ENCODE measurements at regions not wholly inside any gene's neighbourhood (a gene's known extent, or its start where the extent isn't known, plus 50 kb on each side); places are given as distances from the start of the nearest gene placed in this dataset.

DNA sequence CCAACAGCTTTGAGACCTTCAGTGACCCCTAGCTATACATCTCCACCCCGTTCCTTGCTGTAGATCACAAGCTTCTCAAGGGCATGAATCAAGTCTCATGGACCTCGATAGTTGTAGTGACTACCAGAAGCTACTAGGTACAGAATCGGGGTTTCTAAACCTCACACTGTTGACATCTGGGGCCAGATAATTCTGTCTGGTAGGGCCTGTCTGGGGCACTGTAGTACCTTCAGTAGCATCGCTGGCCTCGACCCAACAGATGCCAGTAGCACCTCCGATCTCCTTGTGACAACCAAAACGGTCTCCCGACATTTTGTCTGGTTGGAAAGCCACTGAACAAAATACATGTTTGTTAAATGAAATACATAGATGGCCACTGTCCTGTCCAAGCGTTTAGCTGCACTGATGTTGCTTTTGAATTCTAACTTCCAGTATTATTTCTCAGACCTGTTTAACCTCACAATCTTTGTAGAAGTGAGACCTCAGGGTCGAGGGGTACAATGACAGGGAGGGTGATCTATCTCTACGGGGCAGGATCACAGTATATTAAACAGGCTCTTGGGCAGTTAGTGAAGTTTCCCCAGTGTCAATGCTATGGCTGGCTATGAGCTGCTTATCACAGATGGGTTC, 262.5 kb upstream of the IGF1R start:
- in situ Hi-C loops (cut with HindIII; ENCODE audit: low sequenced_read_pairs) = no loop called here
- DNase-seq (ENCODE audit: low read depth) = no peak
- no peak overlapping the region for H3K4me3 ChIP-seq (ENCODE audit: low read depth, low read length)
- TF ChIP-seq, protein P1, sequence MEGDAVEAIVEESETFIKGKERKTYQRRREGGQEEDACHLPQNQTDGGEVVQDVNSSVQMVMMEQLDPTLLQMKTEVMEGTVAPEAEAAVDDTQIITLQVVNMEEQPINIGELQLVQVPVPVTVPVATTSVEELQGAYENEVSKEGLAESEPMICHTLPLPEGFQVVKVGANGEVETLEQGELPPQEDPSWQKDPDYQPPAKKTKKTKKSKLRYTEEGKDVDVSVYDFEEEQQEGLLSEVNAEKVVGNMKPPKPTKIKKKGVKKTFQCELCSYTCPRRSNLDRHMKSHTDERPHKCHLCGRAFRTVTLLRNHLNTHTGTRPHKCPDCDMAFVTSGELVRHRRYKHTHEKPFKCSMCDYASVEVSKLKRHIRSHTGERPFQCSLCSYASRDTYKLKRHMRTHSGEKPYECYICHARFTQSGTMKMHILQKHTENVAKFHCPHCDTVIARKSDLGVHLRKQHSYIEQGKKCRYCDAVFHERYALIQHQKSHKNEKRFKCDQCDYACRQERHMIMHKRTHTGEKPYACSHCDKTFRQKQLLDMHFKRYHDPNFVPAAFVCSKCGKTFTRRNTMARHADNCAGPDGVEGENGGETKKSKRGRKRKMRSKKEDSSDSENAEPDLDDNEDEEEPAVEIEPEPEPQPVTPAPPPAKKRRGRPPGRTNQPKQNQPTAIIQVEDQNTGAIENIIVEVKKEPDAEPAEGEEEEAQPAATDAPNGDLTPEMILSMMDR (IDR thresholded peaks at IDR 0.05; ENCODE audit: low read depth, low read length, missing control alignments) = no peak

DNA sequence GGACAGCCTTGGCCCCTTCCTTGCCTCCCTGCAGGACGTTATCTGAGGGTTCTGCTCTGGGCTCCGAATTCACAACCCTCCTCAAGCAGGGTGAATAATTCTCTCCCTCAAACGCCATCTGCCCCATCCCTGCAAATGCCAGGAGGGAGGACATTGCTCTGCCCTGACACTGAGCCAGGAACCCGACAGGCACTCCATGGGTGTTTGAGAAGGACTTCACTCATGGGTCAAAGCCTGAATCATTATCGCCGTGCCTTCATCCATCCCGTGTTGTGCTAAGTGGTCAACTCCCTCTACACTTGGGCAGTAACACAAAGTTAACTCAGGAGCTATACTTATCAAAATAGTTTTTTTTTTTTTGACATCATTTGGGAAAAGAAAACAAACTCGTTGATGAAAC, 261.8 kb upstream of the IGF1R start:
- no peak for DNase-seq (ENCODE audit: low read depth)
- in situ Hi-C loops (cut with HindIII; ENCODE audit: low sequenced_read_pairs) = no loop called here
- no peak overlapping the region for H3K4me3 ChIP-seq (ENCODE audit: low read depth, low read length)
- TF ChIP-seq, protein P1 (IDR thresholded peaks at IDR 0.05; ENCODE audit: low read depth, low read length, missing control alignments) = no peak

DNA sequence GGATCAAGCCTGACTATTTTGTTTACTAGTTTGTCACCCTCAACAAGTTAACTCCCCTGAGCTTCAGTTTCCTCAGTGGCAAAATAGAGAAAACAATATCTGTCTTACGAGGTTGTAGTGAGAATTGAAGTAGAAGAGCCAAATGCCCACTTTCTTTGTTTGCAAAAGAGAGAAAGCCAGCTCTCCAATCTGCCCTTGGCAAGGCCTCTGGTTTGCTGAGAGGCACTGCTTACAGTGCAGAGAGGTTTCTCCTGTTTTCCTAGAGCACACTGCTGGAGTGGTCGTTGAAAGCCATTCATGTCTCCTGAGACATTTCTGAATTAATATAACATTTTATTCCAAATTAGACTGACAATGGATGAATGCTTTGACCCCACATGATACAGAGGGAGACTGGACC, 260.5 kb upstream of the IGF1R start:
- TF ChIP-seq, protein P1 (IDR thresholded peaks at IDR 0.05; ENCODE audit: low read depth, low read length, missing control alignments) = no peak
- no peak overlapping the region for H3K4me3 ChIP-seq (ENCODE audit: low read depth, low read length)
- no peak for DNase-seq (ENCODE audit: low read depth)
- in situ Hi-C loops (cut with HindIII; ENCODE audit: low sequenced_read_pairs) = no loop called here

- TF ChIP-seq, protein P1 (IDR thresholded peaks at IDR 0.05; ENCODE audit: low read depth, low read length, missing control alignments) = no peak
- DNase-seq (ENCODE audit: low read depth) = no peak
- in situ Hi-C loops (cut with HindIII; ENCODE audit: low sequenced_read_pairs) = no loop called here
Observed at GRCh38 chr15:98390946-98391530, 257.3 kb upstream of the IGF1R start.

DNA sequence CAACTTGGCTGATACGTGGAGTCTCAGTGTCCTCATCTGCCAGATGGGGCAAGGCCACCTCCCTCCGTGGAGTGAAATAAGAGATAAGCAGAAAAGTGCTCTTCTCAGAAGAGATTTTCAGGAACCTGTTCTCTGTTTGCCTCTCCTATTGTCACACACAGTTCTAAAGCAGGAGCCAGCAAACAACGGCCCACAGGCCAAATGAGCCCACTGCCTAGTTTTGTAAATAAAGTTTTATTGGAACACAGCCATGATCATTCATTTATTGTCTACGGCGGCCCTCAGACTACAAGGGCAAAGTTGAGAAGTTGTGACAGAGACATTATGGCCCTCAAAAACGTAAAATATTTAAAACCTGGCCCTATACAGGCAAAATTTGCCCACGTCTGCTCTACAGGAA, 256.8 kb upstream of the IGF1R start:
- DNase-seq (ENCODE audit: low read depth) = no peak
- no peak overlapping the region for H3K4me3 ChIP-seq (ENCODE audit: low read depth, low read length)
- in situ Hi-C loops (cut with HindIII; ENCODE audit: low sequenced_read_pairs) = no loop called here
- TF ChIP-seq, protein P1 (IDR thresholded peaks at IDR 0.05; ENCODE audit: low read depth, low read length, missing control alignments) = no peak

More at GRCh38 chr15:98390946-98391530, 257.3 kb upstream of the IGF1R start:
- H3K4me3 ChIP-seq (ENCODE audit: low read depth, low read length) = no peak overlapping the region

GRCh38 chr15:98393471-98393870, 254.9 kb upstream of the IGF1R start:
- TF ChIP-seq, protein P1 (IDR thresholded peaks at IDR 0.05; ENCODE audit: low read depth, low read length, missing control alignments) = no peak
- no peak for DNase-seq (ENCODE audit: low read depth)
- in situ Hi-C loops (cut with HindIII; ENCODE audit: low sequenced_read_pairs) = no loop called here
- H3K4me3 ChIP-seq (ENCODE audit: low read depth, low read length) = no peak overlapping the region
